ENCODE measurements at regions not wholly inside any gene's neighbourhood (a gene's known extent, or its start where the extent isn't known, plus 50 kb on each side); places are given as distances from the start of the nearest gene placed in this dataset.

DNA sequence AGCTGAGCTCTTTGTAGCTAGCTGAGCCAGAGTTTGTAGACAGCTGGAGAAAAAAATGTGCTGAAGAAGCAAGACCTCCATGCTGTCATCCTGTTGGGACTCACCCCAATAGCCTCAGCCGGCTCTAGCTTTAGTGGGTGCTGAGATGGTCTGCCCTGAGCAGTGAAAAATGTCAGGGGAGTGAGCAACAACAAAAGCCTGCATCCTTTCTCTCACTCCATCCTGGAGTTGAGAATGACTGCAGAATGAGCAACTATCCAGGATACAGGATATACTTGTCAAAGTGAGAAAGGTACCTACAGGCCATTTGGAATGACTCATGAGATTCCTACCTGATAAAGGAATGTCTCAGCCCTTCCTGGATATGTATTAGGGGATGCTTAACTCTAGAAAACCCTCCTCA is 146.1 kb upstream of the DLX2 start:
- Histone ChIP-seq H3K36me3 (ENCODE audit: insufficient read depth, insufficient read length, low read length) (no peaks in the 10 kb centered on the region), H3K27me3 (ENCODE audit: insufficient read depth, insufficient read length) (no peaks in the 10 kb centered on the region), H3K4me1 (ENCODE audit: insufficient read depth, insufficient read length) (peaks cover 7% of the 10 kb centered on the region), H3K9ac (ENCODE audit: insufficient read length, low read depth) (no peak overlapping the region), H3K4me3 (ENCODE audit: insufficient read length, low read depth) (no peak overlapping the region), H3K9me3 (ENCODE audit: insufficient read depth, low read length) (no peaks in the 10 kb centered on the region)
- TF ChIP-seq SUZ12 (IDR thresholded peaks at IDR 0.05; ENCODE audit: extremely low read depth, insufficient read depth, insufficient read length) (no peak), ZNF274 (IDR thresholded peaks at IDR 0.05; ENCODE audit: low read depth, low read length) (no peak), YY1 (IDR thresholded peaks at IDR 0.05; ENCODE audit: insufficient read depth, insufficient read length) (no peak)
- no peak for DNase-seq (ENCODE audit: low read depth, low spot score)

- Histone ChIP-seq H3K9ac (ENCODE audit: insufficient read length, low read depth) (no peak overlapping the region), H3K27me3 (ENCODE audit: insufficient read depth, insufficient read length) (no peaks in the 10 kb centered on the region), H3K36me3 (ENCODE audit: insufficient read depth, insufficient read length, low read length) (no peaks in the 10 kb centered on the region), H3K9me3 (ENCODE audit: insufficient read depth, low read length) (no peaks in the 10 kb centered on the region), H3K4me1 (ENCODE audit: insufficient read depth, insufficient read length) (peaks cover 7% of the 10 kb centered on the region), H3K4me3 (ENCODE audit: insufficient read length, low read depth) (no peak overlapping the region)
- no peak for TF ChIP-seq ZNF274 (IDR thresholded peaks at IDR 0.05; ENCODE audit: low read depth, low read length)
- no peak for TF ChIP-seq YY1 (IDR thresholded peaks at IDR 0.05; ENCODE audit: insufficient read depth, insufficient read length)
- no peak for TF ChIP-seq SUZ12 (IDR thresholded peaks at IDR 0.05; ENCODE audit: extremely low read depth, insufficient read depth, insufficient read length)
- no peak for DNase-seq (ENCODE audit: low read depth, low spot score)
Measured at GRCh38 chr2:172249334-172249733, 146.6 kb upstream of the DLX2 start.

GRCh38 chr2:172249986-172250385 is 147.3 kb upstream of the DLX2 start:
- TF ChIP-seq SUZ12 (IDR thresholded peaks at IDR 0.05; ENCODE audit: extremely low read depth, insufficient read depth, insufficient read length) (no peak), YY1 (IDR thresholded peaks at IDR 0.05; ENCODE audit: insufficient read depth, insufficient read length) (no peak), ZNF274 (IDR thresholded peaks at IDR 0.05; ENCODE audit: low read depth, low read length) (no peak)
- H3K36me3 ChIP-seq (ENCODE audit: insufficient read depth, insufficient read length, low read length) = no peaks in the 10 kb centered on the region
- no peak for DNase-seq (ENCODE audit: low read depth, low spot score)
- peaks cover 7% of the 10 kb centered on the region for H3K4me1 ChIP-seq (ENCODE audit: insufficient read depth, insufficient read length)
- no peaks in the 10 kb centered on the region for H3K27me3 ChIP-seq (ENCODE audit: insufficient read depth, insufficient read length)
- H3K4me3 ChIP-seq (ENCODE audit: insufficient read length, low read depth) = no peak overlapping the region
- H3K9me3 ChIP-seq (ENCODE audit: insufficient read depth, low read length) = no peaks in the 10 kb centered on the region
- no peak overlapping the region for H3K9ac ChIP-seq (ENCODE audit: insufficient read length, low read depth)

DNA sequence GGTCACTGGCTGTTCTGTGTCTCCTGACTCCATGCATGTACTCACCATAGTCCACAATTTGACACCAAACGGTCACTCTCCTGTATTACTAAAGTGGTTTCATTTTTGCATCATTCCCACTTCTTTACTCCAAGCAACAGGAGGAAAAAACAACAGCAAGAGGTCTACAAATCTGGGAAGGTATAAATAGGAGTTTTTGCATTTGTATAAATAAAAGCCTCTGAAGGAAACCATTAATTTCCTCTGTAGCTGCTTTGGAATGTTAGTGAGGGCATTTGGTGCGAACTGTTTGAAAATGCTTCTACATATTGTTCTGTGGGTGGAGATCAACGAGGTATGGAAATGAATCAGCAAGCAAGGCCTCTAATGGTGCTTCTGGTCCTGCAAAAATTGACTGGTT is 148.5 kb upstream of the DLX2 start:
- TF ChIP-seq ZNF274 (IDR thresholded peaks at IDR 0.05; ENCODE audit: low read depth, low read length) = no peak
- no peak for TF ChIP-seq SUZ12 (IDR thresholded peaks at IDR 0.05; ENCODE audit: extremely low read depth, insufficient read depth, insufficient read length)
- no peak for TF ChIP-seq YY1 (IDR thresholded peaks at IDR 0.05; ENCODE audit: insufficient read depth, insufficient read length)
- H3K27me3 ChIP-seq (ENCODE audit: insufficient read depth, insufficient read length) = no peaks in the 10 kb centered on the region
- no peaks in the 10 kb centered on the region for H3K9me3 ChIP-seq (ENCODE audit: insufficient read depth, low read length)
- no peak for DNase-seq (ENCODE audit: low read depth, low spot score)
- H3K4me1 ChIP-seq (ENCODE audit: insufficient read depth, insufficient read length) = peaks cover 7% of the 10 kb centered on the region
- no peak overlapping the region for H3K4me3 ChIP-seq (ENCODE audit: insufficient read length, low read depth)
- no peaks in the 10 kb centered on the region for H3K36me3 ChIP-seq (ENCODE audit: insufficient read depth, insufficient read length, low read length)
- H3K9ac ChIP-seq (ENCODE audit: insufficient read length, low read depth) = no peak overlapping the region

GRCh38 chr2:172252154-172252553 is 149.5 kb upstream of the DLX2 start:
- TF ChIP-seq YY1 (IDR thresholded peaks at IDR 0.05; ENCODE audit: insufficient read depth, insufficient read length) = no peak
- no peak for TF ChIP-seq ZNF274 (IDR thresholded peaks at IDR 0.05; ENCODE audit: low read depth, low read length)

DNA sequence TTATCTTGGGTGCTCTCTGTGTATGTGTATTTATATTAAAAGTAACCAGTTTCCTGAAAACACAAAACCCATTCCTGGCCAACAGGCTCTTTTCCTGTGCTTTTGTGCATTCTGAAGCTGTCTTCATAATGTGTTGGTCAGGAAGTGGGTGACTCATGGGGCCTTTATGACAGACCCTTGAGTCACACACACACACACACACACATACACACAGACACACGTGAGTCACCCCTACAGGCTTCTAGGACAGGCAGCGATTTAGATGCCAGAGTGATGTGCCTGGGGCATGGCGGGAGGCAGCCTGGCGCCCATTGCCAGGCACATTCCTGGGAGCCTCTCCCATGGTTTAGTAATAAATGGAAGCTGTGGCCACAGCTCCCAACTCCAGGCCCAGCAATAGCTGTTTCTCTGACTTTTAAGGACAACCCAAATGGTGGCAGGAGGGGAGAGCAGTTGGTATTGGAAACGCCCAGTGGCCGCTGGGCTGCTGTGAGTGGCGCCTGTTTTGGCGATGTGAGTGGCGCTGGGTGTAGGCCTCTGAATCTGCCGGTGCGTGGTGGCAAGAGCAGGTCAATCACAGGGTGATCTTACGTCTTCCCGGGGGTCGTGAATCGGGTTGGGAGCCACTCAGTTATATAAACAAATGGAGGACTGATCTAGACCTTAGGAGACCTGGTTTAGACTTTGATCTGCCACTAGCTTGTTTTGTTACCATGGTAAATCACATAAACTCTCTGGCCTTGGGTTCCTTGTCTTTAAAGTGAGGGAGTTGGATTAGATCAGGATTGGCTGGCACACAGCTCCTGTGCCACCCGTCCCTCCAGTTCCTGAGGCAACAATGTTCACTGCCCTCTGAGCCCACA is 150.7 kb upstream of the DLX2 start:
- no peaks in the 10 kb centered on the region for H3K4me1 ChIP-seq (ENCODE audit: insufficient read depth, insufficient read length)
- no peak for DNase-seq (ENCODE audit: low read depth, low spot score)

More at GRCh38 chr2:172252154-172252553, 149.5 kb upstream of the DLX2 start:
- Histone ChIP-seq H3K27me3 (ENCODE audit: insufficient read depth, insufficient read length) (no peaks in the 10 kb centered on the region), H3K36me3 (ENCODE audit: insufficient read depth, insufficient read length, low read length) (no peaks in the 10 kb centered on the region), H3K4me1 (ENCODE audit: insufficient read depth, insufficient read length) (peaks cover 5% of the 10 kb centered on the region), H3K4me3 (ENCODE audit: insufficient read length, low read depth) (no peak overlapping the region), H3K9ac (ENCODE audit: insufficient read length, low read depth) (no peak overlapping the region), H3K9me3 (ENCODE audit: insufficient read depth, low read length) (no peaks in the 10 kb centered on the region)
- DNase-seq (ENCODE audit: low read depth, low spot score) = no peak

DNA sequence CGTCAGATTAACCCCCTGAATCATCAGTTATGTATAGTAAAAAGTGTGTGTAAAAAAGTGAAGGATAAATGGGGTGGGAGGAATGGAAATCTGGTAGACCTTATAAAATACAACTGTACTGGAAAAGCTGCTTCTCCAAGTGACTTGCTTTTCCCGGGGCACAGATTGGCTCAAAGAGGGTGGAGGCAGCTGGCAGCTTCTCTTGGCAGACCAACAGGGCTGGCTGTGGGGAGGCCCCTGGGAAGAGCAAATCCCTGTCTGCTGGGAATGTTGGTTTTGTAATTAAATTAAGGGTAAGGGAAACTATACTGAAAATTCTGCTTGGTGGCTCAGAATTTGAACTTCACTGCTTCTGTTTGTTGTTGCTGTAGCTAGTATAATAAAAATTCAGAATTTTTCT is 154.2 kb upstream of the DLX2 start:
- no peaks in the 10 kb centered on the region for H3K36me3 ChIP-seq (ENCODE audit: insufficient read depth, insufficient read length, low read length)
- TF ChIP-seq YY1 (IDR thresholded peaks at IDR 0.05; ENCODE audit: insufficient read depth, insufficient read length) (no peak), ZNF274 (IDR thresholded peaks at IDR 0.05; ENCODE audit: low read depth, low read length) (no peak), SUZ12 (IDR thresholded peaks at IDR 0.05; ENCODE audit: extremely low read depth, insufficient read depth, insufficient read length) (no peak)
- DNase-seq (ENCODE audit: low read depth, low spot score) = no peak
- H3K27me3 ChIP-seq (ENCODE audit: insufficient read depth, insufficient read length) = no peaks in the 10 kb centered on the region
- no peak overlapping the region for H3K9ac ChIP-seq (ENCODE audit: insufficient read length, low read depth)
- no peaks in the 10 kb centered on the region for H3K4me1 ChIP-seq (ENCODE audit: insufficient read depth, insufficient read length)
- no peaks in the 10 kb centered on the region for H3K9me3 ChIP-seq (ENCODE audit: insufficient read depth, low read length)
- H3K4me3 ChIP-seq (ENCODE audit: insufficient read length, low read depth) = no peak overlapping the region

More for the DNA sequence above, 150.7 kb upstream of the DLX2 start:
- TF ChIP-seq YY1 (IDR thresholded peaks at IDR 0.05; ENCODE audit: insufficient read depth, insufficient read length) (no peak), ZNF274 (IDR thresholded peaks at IDR 0.05; ENCODE audit: low read depth, low read length) (no peak), SUZ12 (IDR thresholded peaks at IDR 0.05; ENCODE audit: extremely low read depth, insufficient read depth, insufficient read length) (no peak)
- no peak overlapping the region for H3K4me3 ChIP-seq (ENCODE audit: insufficient read length, low read depth)
- no peak overlapping the region for H3K9ac ChIP-seq (ENCODE audit: insufficient read length, low read depth)
- no peaks in the 10 kb centered on the region for H3K27me3 ChIP-seq (ENCODE audit: insufficient read depth, insufficient read length)
- H3K9me3 ChIP-seq (ENCODE audit: insufficient read depth, low read length) = no peaks in the 10 kb centered on the region
- no peaks in the 10 kb centered on the region for H3K36me3 ChIP-seq (ENCODE audit: insufficient read depth, insufficient read length, low read length)

Measured in NT2/D1 (cell line).